SK-N-SH (cell line): ENCODE measurements at regions not wholly inside any gene's neighbourhood (a gene's known extent, or its start where the extent isn't known, plus 50 kb on each side); places are given as distances from the start of the nearest gene placed in this dataset.

Source experiments
- CTCF ChIA-PET: fragments of 300-600, 350-600 bp; formaldehyde crosslinking; extraction: SDS; loops from one replicate; lab custom pipeline; 2021; lab: Yijun Ruan, JAX
- POLR2A ChIA-PET: fragments of 350-600 bp; sonication (Branson Sonifier 250); formaldehyde crosslinking; extraction: SDS; loops from one replicate; lab custom pipeline; 2020; ENCODE audit warnings: antibody characterized with exemption, inconsistent platforms; lab: Yijun Ruan, JAX
- DNase-seq: peaks from one replicate; pipeline ENCODE4 v3.0.0; 2012
- H2AFZ ChIP-seq: fragments of 200-600 bp; sonication (generic); 2 replicates; pipeline ENCODE4 v1.8.1; 2016; ENCODE audit warnings: antibody characterized with exemption, mild to moderate bottlenecking, low read depth
- H3F3A ChIP-seq: fragments of 200-600 bp; sonication (generic); replicated peaks from 2 replicates; pipeline ENCODE3; 2016; ENCODE audit warnings: antibody characterized with exemption, mild to moderate bottlenecking; ENCODE audit not compliant: insufficient read depth
- H3K27ac ChIP-seq, 2 experiments: fragments of 200-500 bp in 1 of 2; fragments of 200-600 bp in 1 of 2; sonication (Bioruptor generic) in 1 of 2; sonication (generic), shearing (Covaris generic) in 1 of 2; 2 replicates each; pipeline versions ENCODE4 v1.5.1 to v1.6.1; 2014 to 2016; ENCODE audit warnings: low read depth in 2 of 2, inconsistent platforms in 1 of 2, low read length in 1 of 2, mild to moderate bottlenecking in 1 of 2, mixed read lengths in 1 of 2
- H3K27me3 ChIP-seq: fragments of 200-600 bp; sonication (generic), shearing (Covaris generic); 2 replicates; pipeline ENCODE4 v1.6.1; 2016; ENCODE audit warnings: mixed run types; ENCODE audit not compliant: insufficient read depth
- H3K36me3 ChIP-seq, 2 experiments: fragments of 200-500 bp in 1 of 2; fragments of 200-600 bp in 1 of 2; sonication (Bioruptor generic) in 1 of 2; sonication (generic) in 1 of 2; replicated peaks in 1 of 2; 2 replicates each; pipeline versions ENCODE3 to v1.5.1; 2014 to 2016; ENCODE audit warnings: low read length in 1 of 2, mild to moderate bottlenecking in 1 of 2; ENCODE audit not compliant: insufficient read depth in 2 of 2, control insufficient read depth in 1 of 2
- H3K4me1 ChIP-seq, 2 experiments: fragments of 200-500 bp in 1 of 2; fragments of 200-600 bp in 1 of 2; sonication (Bioruptor generic) in 1 of 2; sonication (generic), shearing (Covaris generic) in 1 of 2; 2 replicates each; pipeline versions ENCODE4 v1.5.1 to v1.6.1; 2014 to 2016; ENCODE audit warnings: low read depth in 1 of 2, low read length in 1 of 2, mixed run types in 1 of 2; ENCODE audit not compliant: insufficient read depth in 2 of 2, control insufficient read depth in 1 of 2
- H3K4me2 ChIP-seq: fragments of 200-600 bp; sonication (generic), shearing (Covaris generic); 2 replicates; pipeline ENCODE4 v1.6.1; 2017; ENCODE audit warnings: mixed run types
- H3K4me3 ChIP-seq, 2 experiments: fragments of 200-500 bp in 1 of 2; fragments of 200-600 bp in 1 of 2; sonication (Bioruptor generic) in 1 of 2; sonication (generic), shearing (Covaris generic) in 1 of 2; 2 replicates each; pipeline versions ENCODE4 v1.5.1 to v1.8.1; 2014 to 2016; ENCODE audit warnings: low read depth in 2 of 2, inconsistent platforms in 1 of 2, low read length in 1 of 2, mild to moderate bottlenecking in 1 of 2, mixed read lengths in 1 of 2, moderate library complexity in 1 of 2
- H3K79me2 ChIP-seq: fragments of 200-600 bp; sonication (generic); 2 replicates; pipeline ENCODE4 v1.8.1; 2017; ENCODE audit warnings: mild to moderate bottlenecking; ENCODE audit not compliant: insufficient read depth
- H3K9ac ChIP-seq: fragments of 200-600 bp; sonication (generic); 2 replicates; pipeline ENCODE4 v1.6.1; 2017; ENCODE audit warnings: mixed run types
- H3K9me2 ChIP-seq: fragments of 200-600 bp; sonication (generic); 2 replicates; pipeline ENCODE4 v1.6.1; 2017; ENCODE audit warnings: mixed run types
- H3K9me3 ChIP-seq: fragments of 200-600 bp; sonication (generic); 2 replicates; pipeline ENCODE4 v1.6.1; 2017; ENCODE audit warnings: mixed run types, mild to moderate bottlenecking, moderate library complexity
- H4K20me1 ChIP-seq: fragments of 200-600 bp; sonication (generic); 2 replicates; pipeline ENCODE4 v1.6.1; 2017; ENCODE audit warnings: mild to moderate bottlenecking, mixed run types; ENCODE audit not compliant: insufficient read depth
- CTCF ChIP-seq: fragments of 200-600 bp; sonication (generic); IDR thresholded peaks from 2 replicates; pipeline ENCODE4 v1.6.1; 2017; ENCODE audit warnings: antibody characterized with exemption, mild to moderate bottlenecking, moderate library complexity
- ELF1 ChIP-seq: IDR thresholded peaks from 2 replicates; pipeline ENCODE4 v1.4.0; 2012
- EZH2phosphoT487 ChIP-seq: fragments of 200-600 bp; sonication (generic); IDR thresholded peaks from 2 replicates; pipeline ENCODE4 v1.6.1; 2017; ENCODE audit warnings: low read depth, mixed run types, mild to moderate bottlenecking, antibody characterized with exemption, moderate library complexity, borderline replicate concordance
- FOSL2 ChIP-seq: IDR thresholded peaks from 2 replicates; pipeline ENCODE4 v1.4.0; 2012; ENCODE audit warnings: low read depth, mild to moderate bottlenecking, moderate library complexity, borderline replicate concordance
- FOXM1 ChIP-seq: IDR thresholded peaks from 2 replicates; pipeline ENCODE4 v1.4.0; 2012; ENCODE audit warnings: low read depth, mild to moderate bottlenecking
- GABPA ChIP-seq: IDR thresholded peaks from 2 replicates; pipeline ENCODE4 v1.4.0; 2012; ENCODE audit warnings: low read depth, mild to moderate bottlenecking
- JUND ChIP-seq: IDR thresholded peaks from 2 replicates; pipeline ENCODE4 v1.4.0; 2012
- MEF2A ChIP-seq: IDR thresholded peaks from 2 replicates; pipeline ENCODE4 v1.4.0; 2012; ENCODE audit warnings: low read depth, borderline replicate concordance
- NRF1 ChIP-seq: IDR thresholded peaks from 2 replicates; pipeline ENCODE4 v1.6.1; 2012; ENCODE audit warnings: low read depth, mild to moderate bottlenecking, low read length
- POLR2AphosphoS5 ChIP-seq: IDR thresholded peaks from 2 replicates; pipeline ENCODE4 v1.6.1; 2012; ENCODE audit warnings: low read depth, low read length
- REST ChIP-seq: IDR thresholded peaks from 2 replicates; pipeline ENCODE4 v1.6.1; 2012; ENCODE audit warnings: mild to moderate bottlenecking, low read depth, low read length, moderate library complexity
- SIN3A ChIP-seq: IDR thresholded peaks from 2 replicates; pipeline ENCODE4 v1.6.1; 2012; ENCODE audit warnings: low read depth, mild to moderate bottlenecking, low read length, moderate library complexity, borderline replicate concordance
- YY1 ChIP-seq: IDR thresholded peaks from 2 replicates; pipeline ENCODE4 v1.4.0; 2012; ENCODE audit warnings: low read depth, mild to moderate bottlenecking
- WGBS: methylation state at CpG from one replicate; pipeline ENCODE4 v1.1.6; 2017; ENCODE audit warnings: low lambda C conversion rate; 5-methylcytosine and 5-hydroxymethylcytosine counted together
- TF ChIP-seq, protein P1 (sequence below): IDR thresholded peaks from 2 replicates; pipeline ENCODE4 v1.4.0; 2012; ENCODE audit warnings: low read depth
- TF ChIP-seq, protein P2 (sequence below): fragments of 150-350 bp; IDR thresholded peaks from 2 replicates; pipeline ENCODE4 v1.6.1; 2017; ENCODE audit warnings: antibody characterized with exemption, low read length, low read depth, borderline replicate concordance

- no peak for DNase-seq
- no peak for TF ChIP-seq REST
- TF ChIP-seq, all 33 proteins: peak for 0
- no peaks in the 10 kb centered on the region for H3K9me2 ChIP-seq
These were observed 1449.0 kb upstream of the FLRT2 start for GRCh38 chr14:84080944-84081343.

GRCh38 chr14:84084056-84084630 is 1445.8 kb upstream of the FLRT2 start:
- ChIA-PET CTCF (no interaction called here), POLR2A (no interaction called here)
- H3K9me2 ChIP-seq, result no peaks in the 10 kb centered on the region
- no peak overlapping the region for H2AFZ ChIP-seq
- H3F3A ChIP-seq, result no peaks in the 10 kb centered on the region
- no peak overlapping the region for H3K9ac ChIP-seq
- H3K79me2 ChIP-seq, result no peaks in the 10 kb centered on the region
- no peaks in the 10 kb centered on the region for H3K36me3 ChIP-seq
- no CpG with 5 or more reads among the region's 1 CpG for WGBS
- H3K27ac ChIP-seq, result no peak overlapping the region
- TF ChIP-seq YY1, result no peak
- no peak for TF ChIP-seq FOXM1
- no peak for TF ChIP-seq GABPA
- TF ChIP-seq, protein P1, sequence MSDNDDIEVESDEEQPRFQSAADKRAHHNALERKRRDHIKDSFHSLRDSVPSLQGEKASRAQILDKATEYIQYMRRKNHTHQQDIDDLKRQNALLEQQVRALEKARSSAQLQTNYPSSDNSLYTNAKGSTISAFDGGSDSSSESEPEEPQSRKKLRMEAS, result no peak
- no peak for TF ChIP-seq NRF1
- TF ChIP-seq JUND, result no peak
- TF ChIP-seq FOSL2, result no peak
- TF ChIP-seq CTCF, result no peak
- no peak for TF ChIP-seq ELF1
- TF ChIP-seq MEF2A, result no peak
- no peak for TF ChIP-seq EZH2phosphoT487
- no peak for TF ChIP-seq POLR2AphosphoS5
- TF ChIP-seq SIN3A, result no peak
- TF ChIP-seq, protein P2, sequence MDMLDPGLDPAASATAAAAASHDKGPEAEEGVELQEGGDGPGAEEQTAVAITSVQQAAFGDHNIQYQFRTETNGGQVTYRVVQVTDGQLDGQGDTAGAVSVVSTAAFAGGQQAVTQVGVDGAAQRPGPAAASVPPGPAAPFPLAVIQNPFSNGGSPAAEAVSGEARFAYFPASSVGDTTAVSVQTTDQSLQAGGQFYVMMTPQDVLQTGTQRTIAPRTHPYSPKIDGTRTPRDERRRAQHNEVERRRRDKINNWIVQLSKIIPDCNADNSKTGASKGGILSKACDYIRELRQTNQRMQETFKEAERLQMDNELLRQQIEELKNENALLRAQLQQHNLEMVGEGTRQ, result no peak
- no peak overlapping the region for H3K4me3 ChIP-seq
- H3K4me2 ChIP-seq, result no peak overlapping the region
- DNase-seq, result no peak
- H3K27me3 ChIP-seq, result no peaks in the 10 kb centered on the region
- no peaks in the 10 kb centered on the region for H3K9me3 ChIP-seq
- H4K20me1 ChIP-seq, result no peaks in the 10 kb centered on the region
- H3K4me1 ChIP-seq, result no peaks in the 10 kb centered on the region

More at GRCh38 chr14:84080944-84081343, 1449.0 kb upstream of the FLRT2 start:
- Histone ChIP-seq H3K4me2 (no peak overlapping the region), H3K27me3 (no peaks in the 10 kb centered on the region), H3K27ac (no peak overlapping the region), H2AFZ (no peak overlapping the region), H3F3A (no peaks in the 10 kb centered on the region), H3K79me2 (no peaks in the 10 kb centered on the region), H3K4me3 (no peak overlapping the region), H3K4me1 (no peaks in the 10 kb centered on the region), H3K36me3 (no peaks in the 10 kb centered on the region), H4K20me1 (no peaks in the 10 kb centered on the region), H3K9me3 (no peaks in the 10 kb centered on the region), H3K9ac (no peak overlapping the region)
- ChIA-PET POLR2A (no interaction called here), CTCF (no interaction called here)
- WGBS, result 0% methylated on average over 1 of the region's 1 CpG
